ENCODE measurements at regions not wholly inside any gene's neighbourhood (a gene's known extent, or its start where the extent isn't known, plus 50 kb on each side); places are given as distances from the start of the nearest gene placed in this dataset.

- DNase-seq: no peak
- TF ChIP-seq, protein P1, sequence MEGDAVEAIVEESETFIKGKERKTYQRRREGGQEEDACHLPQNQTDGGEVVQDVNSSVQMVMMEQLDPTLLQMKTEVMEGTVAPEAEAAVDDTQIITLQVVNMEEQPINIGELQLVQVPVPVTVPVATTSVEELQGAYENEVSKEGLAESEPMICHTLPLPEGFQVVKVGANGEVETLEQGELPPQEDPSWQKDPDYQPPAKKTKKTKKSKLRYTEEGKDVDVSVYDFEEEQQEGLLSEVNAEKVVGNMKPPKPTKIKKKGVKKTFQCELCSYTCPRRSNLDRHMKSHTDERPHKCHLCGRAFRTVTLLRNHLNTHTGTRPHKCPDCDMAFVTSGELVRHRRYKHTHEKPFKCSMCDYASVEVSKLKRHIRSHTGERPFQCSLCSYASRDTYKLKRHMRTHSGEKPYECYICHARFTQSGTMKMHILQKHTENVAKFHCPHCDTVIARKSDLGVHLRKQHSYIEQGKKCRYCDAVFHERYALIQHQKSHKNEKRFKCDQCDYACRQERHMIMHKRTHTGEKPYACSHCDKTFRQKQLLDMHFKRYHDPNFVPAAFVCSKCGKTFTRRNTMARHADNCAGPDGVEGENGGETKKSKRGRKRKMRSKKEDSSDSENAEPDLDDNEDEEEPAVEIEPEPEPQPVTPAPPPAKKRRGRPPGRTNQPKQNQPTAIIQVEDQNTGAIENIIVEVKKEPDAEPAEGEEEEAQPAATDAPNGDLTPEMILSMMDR (conservative IDR thresholded peaks at IDR 0.05): no peak
These were observed 935.9 kb downstream of the EFNB2 start for GRCh38 chr13:105599477-105600037.

GRCh38 chr13:105598529-105598928, 936.9 kb downstream of the EFNB2 start:
- Histone ChIP-seq H3K9me3 (ENCODE audit: control insufficient read depth, low read length) (no peaks in the 10 kb centered on the region), H3K4me3 (ENCODE audit: low read length) (no peak overlapping the region), H3K9ac (ENCODE audit: extremely low read depth, low read length, poor library complexity, severe bottlenecking) (no peak overlapping the region), H3K36me3 (ENCODE audit: control insufficient read depth, insufficient read depth, low read length) (no peaks in the 10 kb centered on the region), H3K27me3 (ENCODE audit: control insufficient read depth, insufficient read depth, low read length, poor library complexity, severe bottlenecking) (no peaks in the 10 kb centered on the region), H3K4me1 (ENCODE audit: control insufficient read depth, insufficient read depth, low read length) (no peaks in the 10 kb centered on the region), H3K27ac (ENCODE audit: low read depth, low read length) (no peak overlapping the region)
- WGBS, 2 experiments (ENCODE audit: insufficient coverage in 1 of 2, insufficient read length in 1 of 2): 91 to 100% methylated on average over 1 to 2 of the region's 2 CpGs
- Mint-ChIP-seq H3K4me3 (no peak overlapping the region), H3K4me1 (no peaks in the 10 kb centered on the region), H3K27ac (no peak overlapping the region), H3K27me3 (ENCODE audit: insufficient read depth) (no peaks in the 10 kb centered on the region), H3K36me3 (ENCODE audit: low read depth) (no peaks in the 10 kb centered on the region), H3K9me3 (no peaks in the 10 kb centered on the region)
- TF ChIP-seq, protein P1 (conservative IDR thresholded peaks at IDR 0.05): no peak
- DNase-seq: no peak

More at GRCh38 chr13:105599477-105600037, 935.9 kb downstream of the EFNB2 start:
- no peaks in the 10 kb centered on the region for H3K4me1 ChIP-seq (ENCODE audit: control insufficient read depth, insufficient read depth, low read length)
- no peaks in the 10 kb centered on the region for H3K36me3 ChIP-seq (ENCODE audit: control insufficient read depth, insufficient read depth, low read length)
- Mint-ChIP-seq H3K9me3 (no peaks in the 10 kb centered on the region), H3K36me3 (ENCODE audit: low read depth) (no peaks in the 10 kb centered on the region), H3K27me3 (ENCODE audit: insufficient read depth) (no peaks in the 10 kb centered on the region), H3K4me1 (no peaks in the 10 kb centered on the region), H3K27ac (no peak overlapping the region), H3K4me3 (no peak overlapping the region)
- H3K4me3 ChIP-seq (ENCODE audit: low read length): no peak overlapping the region
- H3K27me3 ChIP-seq (ENCODE audit: control insufficient read depth, insufficient read depth, low read length, poor library complexity, severe bottlenecking): no peaks in the 10 kb centered on the region
- 92 to 100% methylated on average over 4 to 6 of the region's 6 CpGs for WGBS, 2 experiments (ENCODE audit: insufficient coverage in 1 of 2, insufficient read length in 1 of 2)
- no peaks in the 10 kb centered on the region for H3K9me3 ChIP-seq (ENCODE audit: control insufficient read depth, low read length)
- no peak overlapping the region for H3K9ac ChIP-seq (ENCODE audit: extremely low read depth, low read length, poor library complexity, severe bottlenecking)
- no peak overlapping the region for H3K27ac ChIP-seq (ENCODE audit: low read depth, low read length)

DNA sequence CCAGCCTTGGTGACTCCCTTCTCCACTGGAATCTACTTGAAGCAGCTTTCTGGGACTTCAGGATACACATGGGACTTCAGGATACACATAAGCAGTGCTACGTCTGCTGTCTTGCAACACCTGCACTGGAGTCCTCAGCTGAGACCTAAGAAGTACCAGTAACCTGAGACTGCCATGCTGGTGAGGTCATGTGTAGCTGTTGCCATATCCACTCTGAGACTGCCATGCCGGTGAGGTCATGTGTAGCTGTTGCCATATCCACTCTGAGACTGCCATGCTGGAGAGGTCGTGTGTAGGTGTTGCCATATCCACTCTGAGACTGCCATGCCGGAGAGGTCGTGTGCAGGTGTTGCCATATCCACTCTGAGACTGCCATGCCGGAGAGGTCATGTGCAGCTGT, 937.9 kb downstream of the EFNB2 start:
- no peak overlapping the region for H3K4me3 ChIP-seq (ENCODE audit: low read length)
- Mint-ChIP-seq H3K9me3 (no peaks in the 10 kb centered on the region), H3K27me3 (ENCODE audit: insufficient read depth) (no peaks in the 10 kb centered on the region), H3K4me1 (no peaks in the 10 kb centered on the region), H3K36me3 (ENCODE audit: low read depth) (no peaks in the 10 kb centered on the region), H3K4me3 (no peak overlapping the region), H3K27ac (no peak overlapping the region)
- TF ChIP-seq, protein P1 (conservative IDR thresholded peaks at IDR 0.05): no peak
- no peak overlapping the region for H3K9ac ChIP-seq (ENCODE audit: extremely low read depth, low read length, poor library complexity, severe bottlenecking)
- no peak overlapping the region for H3K27ac ChIP-seq (ENCODE audit: low read depth, low read length)
- no peak for DNase-seq
- no peaks in the 10 kb centered on the region for H3K36me3 ChIP-seq (ENCODE audit: control insufficient read depth, insufficient read depth, low read length)
- H3K9me3 ChIP-seq (ENCODE audit: control insufficient read depth, low read length): no peaks in the 10 kb centered on the region
- 79% methylated on average over 4 of the region's 6 CpGs; no CpG with 5 or more reads in 1 of the 2 experiments for WGBS, 2 experiments (ENCODE audit: insufficient coverage in 1 of 2, insufficient read length in 1 of 2)
- H3K27me3 ChIP-seq (ENCODE audit: control insufficient read depth, insufficient read depth, low read length, poor library complexity, severe bottlenecking): no peaks in the 10 kb centered on the region
- no peaks in the 10 kb centered on the region for H3K4me1 ChIP-seq (ENCODE audit: control insufficient read depth, insufficient read depth, low read length)

Measured in endodermal cell (in vitro differentiated cells).